AG04450 (cell line): ENCODE measurements at regions not wholly inside any gene's neighbourhood (a gene's known extent, or its start where the extent isn't known, plus 50 kb on each side); places are given as distances from the start of the nearest gene placed in this dataset.
A peak's percentile ranks its signal among the peaks of the same experiment; 100 is the strongest.

Experiments
- CTCF ChIA-PET: fragments of 300-600, 350-600 bp; formaldehyde crosslinking; extraction: SDS; loops from one replicate; lab custom pipeline; 2022; ENCODE audit warnings: antibody characterized with exemption, inconsistent platforms; lab: Charles Lee
- POLR2A ChIA-PET: fragments of 350-600 bp; formaldehyde crosslinking; extraction: SDS; loops from one replicate; lab custom pipeline; 2021; ENCODE audit warnings: antibody characterized with exemption, inconsistent platforms; lab: Yijun Ruan, JAX
- DNase-seq: peaks from one replicate; pipeline ENCODE4 v3.0.0-alpha.2; 2011; ENCODE audit warnings: low read depth, low spot score
- H3K27ac ChIP-seq: one replicate; pipeline ENCODE4 v1.5.1; 2012; ENCODE audit warnings: low read depth, low read length, control low read depth
- H3K27me3 ChIP-seq: one replicate; pipeline ENCODE4 v1.6.0; 2012; ENCODE audit warnings: low read length; ENCODE audit not compliant: control insufficient read depth, insufficient read depth
- H3K4me3 ChIP-seq: 2 replicates; pipeline ENCODE4 v1.5.1; 2011; ENCODE audit warnings: mild to moderate bottlenecking, low read depth, low read length, control low read depth
- H3K9me3 ChIP-seq: 2 replicates; pipeline ENCODE4 v1.5.1; 2012; ENCODE audit warnings: low read length; ENCODE audit not compliant: control insufficient read depth, insufficient read depth
- CTCF ChIP-seq: IDR thresholded peaks from 2 replicates; pipeline ENCODE4 v1.5.1; 2011; ENCODE audit warnings: low read depth, low read length, control low read depth, inconsistent platforms

GRCh38 chr3:14597266-14597665 is 54.3 kb upstream of the CCDC174 start:
- TF ChIP-seq CTCF, result no peak
- CTCF ChIA-PET, result no interaction called here
- Histone ChIP-seq H3K27ac (no peak overlapping the region), H3K9me3 (no peaks in the 10 kb centered on the region), H3K4me3 (no peak overlapping the region), H3K27me3 (peaks cover 24% of the 10 kb centered on the region)
- no peak for DNase-seq
- POLR2A ChIA-PET, result no interaction called here

- TF ChIP-seq CTCF, result no peak
- H3K4me3 ChIP-seq, result no peak overlapping the region
- H3K27ac ChIP-seq, result no peak overlapping the region
- peak; percentile 13 for DNase-seq
- CTCF ChIA-PET, result no interaction called here
- H3K9me3 ChIP-seq, result no peaks in the 10 kb centered on the region
- POLR2A ChIA-PET, result no interaction called here
- H3K27me3 ChIP-seq, result peaks cover 24% of the 10 kb centered on the region
Measured at GRCh38 chr3:14598143-14598569, 53.4 kb upstream of the CCDC174 start.

- peaks cover 33% of the 10 kb centered on the region for H3K27me3 ChIP-seq
- H3K9me3 ChIP-seq, result no peaks in the 10 kb centered on the region
- CTCF ChIA-PET, result no interaction called here
- H3K27ac ChIP-seq, result no peak overlapping the region
- TF ChIP-seq CTCF, result no peak
- no peak for DNase-seq
- no peak overlapping the region for H3K4me3 ChIP-seq
- POLR2A ChIA-PET, result no interaction called here
Measured at GRCh38 chr3:14599488-14599887, 52.1 kb upstream of the CCDC174 start.

- Histone ChIP-seq H3K27ac (no peak overlapping the region), H3K9me3 (no peaks in the 10 kb centered on the region), H3K4me3 (no peak overlapping the region), H3K27me3 (peaks cover 34% of the 10 kb centered on the region)
- no peak for TF ChIP-seq CTCF
- ChIA-PET CTCF (no interaction called here), POLR2A (no interaction called here)
- no peak for DNase-seq
Measured at GRCh38 chr3:14600075-14600474, 51.5 kb upstream of the CCDC174 start.

- CTCF ChIA-PET, result interaction anchor here (0.9 kb wide), 1 partner anchor 398 kb away, joined by 4 read pairs; no protein-coding TSS in a partner anchor
Measured at GRCh38 chr3:14600856-14601610, 50.5 kb upstream of the CCDC174 start.

More at GRCh38 chr3:14600856-14601610, 50.5 kb upstream of the CCDC174 start:
- Histone ChIP-seq H3K4me3 (no peak overlapping the region), H3K27ac (no peak overlapping the region), H3K27me3 (peaks cover 37% of the 10 kb centered on the region), H3K9me3 (no peaks in the 10 kb centered on the region)
- DNase-seq, result no peak
- TF ChIP-seq CTCF, result no peak
- POLR2A ChIA-PET, result interaction anchor here (1.0 kb wide), 1 partner anchor 422 kb away, joined by 4 read pairs; the partner anchor contains the start of genes LSM3 and XPC
